Stimulated activated CD4-positive, alpha-beta T cell treated with anti-CD3 and anti-CD28 coated beads, TNF-alpha, amount 100 ng/mL, for 48 hours (primary cell): ENCODE measurements at regions not wholly inside any gene's neighbourhood (a gene's known extent, or its start where the extent isn't known, plus 50 kb on each side); places are given as distances from the start of the nearest gene placed in this dataset.
"Not testable (repeated sequence)": the region's sequence is repeated elsewhere in the genome, so short reads cannot be mapped to it uniquely, and the experiment has no call there.

ENCODE experiments used
- DNase-seq, 3 donors: peaks; one replicate each; pipeline ENCODE4 v3.0.0-alpha.2; 2020; ENCODE audit warnings: low read depth in 3 of 3

GRCh38 chr4:62548108-62548524 lies 1348.0 kb downstream of the ADGRL3 start:
- DNase-seq: no peak

GRCh38 chr4:62544428-62544827 lies 1344.3 kb downstream of the ADGRL3 start:
- no peak for DNase-seq

GRCh38 chr4:62543002-62543401 lies 1342.9 kb downstream of the ADGRL3 start:
- no peak for DNase-seq

GRCh38 chr4:62533573-62533972 lies 1333.4 kb downstream of the ADGRL3 start:
- no peak for DNase-seq

GRCh38 chr4:62531731-62532130 lies 1331.6 kb downstream of the ADGRL3 start:
- no peak for DNase-seq

- no peak for DNase-seq
Observed at GRCh38 chr4:62531264-62531663, 1331.1 kb downstream of the ADGRL3 start.

- no peak for DNase-seq
Observed at GRCh38 chr4:62528874-62529273, 1328.7 kb downstream of the ADGRL3 start.

GRCh38 chr4:62526671-62527070 lies 1326.5 kb downstream of the ADGRL3 start:
- no peak for DNase-seq

GRCh38 chr4:62523256-62523655 lies 1323.1 kb downstream of the ADGRL3 start:
- DNase-seq: no peak

- no peak for DNase-seq
Observed at GRCh38 chr4:62522273-62522672, 1322.1 kb downstream of the ADGRL3 start.

GRCh38 chr4:62517716-62518115 lies 1317.6 kb downstream of the ADGRL3 start:
- no peak for DNase-seq

- no peak for DNase-seq
Observed at GRCh38 chr4:62513306-62513705, 1313.2 kb downstream of the ADGRL3 start.

- no peak for DNase-seq
Observed at GRCh38 chr4:62512271-62512670, 1312.1 kb downstream of the ADGRL3 start.

- DNase-seq: no peak
Observed at GRCh38 chr4:62510228-62510627, 1310.1 kb downstream of the ADGRL3 start.

- no peak for DNase-seq
Observed at GRCh38 chr4:62500296-62500695, 1300.2 kb downstream of the ADGRL3 start.

GRCh38 chr4:62495032-62495431 lies 1294.9 kb downstream of the ADGRL3 start:
- DNase-seq: no peak

- not testable (repeated sequence) for DNase-seq
Observed at GRCh38 chr4:62491756-62492155, 1291.6 kb downstream of the ADGRL3 start.

- no peak for DNase-seq
Observed at GRCh38 chr4:62490635-62491034, 1290.5 kb downstream of the ADGRL3 start.

GRCh38 chr4:62487016-62487415 lies 1286.9 kb downstream of the ADGRL3 start:
- DNase-seq: no peak

GRCh38 chr4:62484357-62484756 lies 1284.2 kb downstream of the ADGRL3 start:
- no peak for DNase-seq

GRCh38 chr4:62482355-62482754 lies 1282.2 kb downstream of the ADGRL3 start:
- DNase-seq: no peak

GRCh38 chr4:62475596-62475995 lies 1275.5 kb downstream of the ADGRL3 start:
- no peak for DNase-seq

GRCh38 chr4:62474802-62475201 lies 1274.7 kb downstream of the ADGRL3 start:
- no peak for DNase-seq

- DNase-seq: no peak
Observed at GRCh38 chr4:62471021-62471420, 1270.9 kb downstream of the ADGRL3 start.
